Esophagus mucosa (tissue), 1 donor: ENCODE measurements at regions not wholly inside any gene's neighbourhood (a gene's known extent, or its start where the extent isn't known, plus 50 kb on each side); places are given as distances from the start of the nearest gene placed in this dataset.
"Not testable (repeated sequence)": the region's sequence is repeated elsewhere in the genome, so short reads cannot be mapped to it uniquely, and the experiment has no call there.

Experiments used
- ATAC-seq: fragments of 200-7000 bp; cut with Tn5 transposase; one replicate; pipeline ENCODE4 v1.9.1; 2020
- donor health status: DM: yes; HTN: yes; CAD: no.

GRCh38 chr18:44562986-44563385 is 117.7 kb upstream of the SETBP1 start:
- ATAC-seq: no peak

GRCh38 chr18:44564922-44565321 is 115.8 kb upstream of the SETBP1 start:
- no peak for ATAC-seq

GRCh38 chr18:44568342-44568741 is 112.3 kb upstream of the SETBP1 start:
- peak; percentile 26 for ATAC-seq

- no peak for ATAC-seq
Observed at GRCh38 chr18:44568986-44569385, 111.7 kb upstream of the SETBP1 start.

GRCh38 chr18:44569391-44570055 is 111.2 kb upstream of the SETBP1 start:
- ATAC-seq: no peak

- ATAC-seq: no peak
Observed at GRCh38 chr18:44579028-44579702, 101.5 kb upstream of the SETBP1 start.

GRCh38 chr18:44579745-44580144 is 100.9 kb upstream of the SETBP1 start:
- ATAC-seq: no peak

- ATAC-seq: no peak
Observed at GRCh38 chr18:44580159-44580558, 100.5 kb upstream of the SETBP1 start.

- not testable (repeated sequence) for ATAC-seq
Observed at GRCh38 chr18:44580782-44581181, 99.9 kb upstream of the SETBP1 start.

- ATAC-seq: no peak
Observed at GRCh38 chr18:44582456-44582855, 98.2 kb upstream of the SETBP1 start.

- no peak for ATAC-seq
Observed at GRCh38 chr18:44584900-44585299, 95.8 kb upstream of the SETBP1 start.

GRCh38 chr18:44586782-44587524 is 93.7 kb upstream of the SETBP1 start:
- ATAC-seq: no peak

- ATAC-seq: no peak
Observed at GRCh38 chr18:44588508-44588907, 92.2 kb upstream of the SETBP1 start.

- no peak for ATAC-seq
Observed at GRCh38 chr18:44589693-44590355, 90.9 kb upstream of the SETBP1 start.

GRCh38 chr18:44590956-44591670 is 89.6 kb upstream of the SETBP1 start:
- no peak for ATAC-seq

- no peak for ATAC-seq
Observed at GRCh38 chr18:44592639-44593038, 88.0 kb upstream of the SETBP1 start.

- peak; percentile 55 for ATAC-seq
Observed at GRCh38 chr18:44594799-44595467, 85.8 kb upstream of the SETBP1 start.

GRCh38 chr18:44597797-44598196 is 82.9 kb upstream of the SETBP1 start:
- ATAC-seq: no peak

- ATAC-seq: no peak
Observed at GRCh38 chr18:44598514-44598913, 82.2 kb upstream of the SETBP1 start.

GRCh38 chr18:44599412-44599811 is 81.3 kb upstream of the SETBP1 start:
- ATAC-seq: peak; percentile 47

- no peak for ATAC-seq
Observed at GRCh38 chr18:44601447-44601846, 79.2 kb upstream of the SETBP1 start.

- no peak for ATAC-seq
Observed at GRCh38 chr18:44602380-44602779, 78.3 kb upstream of the SETBP1 start.
